Astrocyte (in vitro differentiated cells and primary cell): ENCODE measurements at regions not wholly inside any gene's neighbourhood (a gene's known extent, or its start where the extent isn't known, plus 50 kb on each side); places are given as distances from the start of the nearest gene placed in this dataset.

Experiments used
- EZH2 ChIP-seq: IDR thresholded peaks from 2 replicates; pipeline ENCODE4 v1.6.1; 2012; ENCODE audit warnings: mild to moderate bottlenecking, low read length, inconsistent platforms; ENCODE audit not compliant: insufficient read depth
- TF ChIP-seq, protein P1 (sequence below): IDR thresholded peaks from 2 replicates; pipeline ENCODE4 v1.5.1; 2011; ENCODE audit warnings: low read depth, mild to moderate bottlenecking, inconsistent platforms, low read length, moderate library complexity; ENCODE audit not compliant: insufficient read depth

DNA sequence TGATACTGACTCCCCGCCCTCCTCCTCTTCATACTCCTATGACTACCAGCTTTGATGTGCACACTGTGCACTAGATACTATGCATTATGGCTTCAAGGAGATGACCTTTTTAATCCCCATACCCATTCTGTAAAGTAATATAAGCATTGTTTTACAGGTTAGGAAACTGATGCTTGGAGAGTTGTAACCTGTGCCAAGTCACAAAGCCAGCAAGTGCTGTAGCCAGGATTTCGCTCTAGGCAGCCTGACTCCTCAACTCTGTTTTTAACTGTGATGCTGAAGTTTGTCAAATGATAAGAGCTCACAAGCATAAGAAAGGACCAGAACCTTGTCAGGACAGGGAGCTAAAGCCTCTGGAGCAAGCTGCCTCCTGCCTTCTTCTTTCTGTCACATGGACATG is 461.3 kb downstream of the TMEM232 start:
- no peak for TF ChIP-seq EZH2
- TF ChIP-seq, protein P1, sequence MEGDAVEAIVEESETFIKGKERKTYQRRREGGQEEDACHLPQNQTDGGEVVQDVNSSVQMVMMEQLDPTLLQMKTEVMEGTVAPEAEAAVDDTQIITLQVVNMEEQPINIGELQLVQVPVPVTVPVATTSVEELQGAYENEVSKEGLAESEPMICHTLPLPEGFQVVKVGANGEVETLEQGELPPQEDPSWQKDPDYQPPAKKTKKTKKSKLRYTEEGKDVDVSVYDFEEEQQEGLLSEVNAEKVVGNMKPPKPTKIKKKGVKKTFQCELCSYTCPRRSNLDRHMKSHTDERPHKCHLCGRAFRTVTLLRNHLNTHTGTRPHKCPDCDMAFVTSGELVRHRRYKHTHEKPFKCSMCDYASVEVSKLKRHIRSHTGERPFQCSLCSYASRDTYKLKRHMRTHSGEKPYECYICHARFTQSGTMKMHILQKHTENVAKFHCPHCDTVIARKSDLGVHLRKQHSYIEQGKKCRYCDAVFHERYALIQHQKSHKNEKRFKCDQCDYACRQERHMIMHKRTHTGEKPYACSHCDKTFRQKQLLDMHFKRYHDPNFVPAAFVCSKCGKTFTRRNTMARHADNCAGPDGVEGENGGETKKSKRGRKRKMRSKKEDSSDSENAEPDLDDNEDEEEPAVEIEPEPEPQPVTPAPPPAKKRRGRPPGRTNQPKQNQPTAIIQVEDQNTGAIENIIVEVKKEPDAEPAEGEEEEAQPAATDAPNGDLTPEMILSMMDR, result no peak
